Stomach (tissue), 8 donors: ENCODE measurements at regions not wholly inside any gene's neighbourhood (a gene's known extent, or its start where the extent isn't known, plus 50 kb on each side); places are given as distances from the start of the nearest gene placed in this dataset.

Experiments used
- DNase-seq, 2 donors: peaks; one replicate each; pipeline versions ENCODE4 v3.0.0 to v3.0.0-alpha.2; 2013 to 2019
- H3K27ac ChIP-seq, 5 donors: fragments of 200-600 bp in 4 of 5; sonication (generic) in 4 of 5; one replicate each; pipeline ENCODE4 v1.5.1; 2013 to 2019; ENCODE audit warnings: mild to moderate bottlenecking in 1 of 5, moderate library complexity in 1 of 5
- H3K27me3 ChIP-seq, 3 donors: fragments of 200-600 bp; sonication (generic); one replicate each; pipeline ENCODE4 v1.5.1; 2017 to 2019; ENCODE audit warnings: mixed run types in 1 of 3
- H3K36me3 ChIP-seq, 4 donors: fragments of 200-600 bp; sonication (generic); 1 replicate in 3 of 4; 2 replicates in 1 of 4; pipeline ENCODE4 v1.5.1; 2016 to 2019
- H3K4me1 ChIP-seq, 4 donors: fragments of 200-600 bp; sonication (generic); one replicate each; pipeline ENCODE4 v1.5.1; 2016 to 2019
- H3K4me3 ChIP-seq, 4 donors: fragments of 200-600 bp; sonication (generic) in 3 of 4; one replicate each; pipeline ENCODE4 v1.5.1; 2016 to 2019; ENCODE audit warnings: mild to moderate bottlenecking in 1 of 4
- H3K9me3 ChIP-seq, 4 donors: fragments of 200-600 bp; sonication (generic); one replicate each; pipeline ENCODE4 v1.5.1; 2016 to 2019
- CTCF ChIP-seq, 7 experiments: fragments of 450-650 bp in 4 of 7; fragments of 200-600 bp in 3 of 7; sonication (generic) in 3 of 7; IDR thresholded peaks; one replicate each; pipeline ENCODE4 v1.5.1; 2016 to 2019; ENCODE audit warnings: antibody characterized with exemption in 7 of 7, control low read depth in 2 of 7, mild to moderate bottlenecking in 1 of 7
- EP300 ChIP-seq: sonication (generic); formaldehyde crosslinking; IDR thresholded peaks from one replicate; pipeline ENCODE4 v1.6.1; 2017; ENCODE audit warnings: antibody characterized with exemption
- POLR2A ChIP-seq, 4 donors: fragments of 450-650 bp; IDR thresholded peaks; one replicate each; pipeline ENCODE4 v1.6.1; 2016; ENCODE audit warnings: antibody characterized with exemption in 4 of 4, control low read depth in 2 of 4, mild to moderate bottlenecking in 1 of 4, moderate library complexity in 1 of 4
- POLR2AphosphoS5 ChIP-seq, 3 donors: sonication (generic); formaldehyde crosslinking; IDR thresholded peaks; one replicate each; pipeline ENCODE4 v1.6.1; 2016; ENCODE audit warnings: antibody characterized with exemption in 3 of 3
- WGBS, 5 donors: extraction: QIAGEN DNeasy Blood & Tissue Kit in 3 of 5; methylation state at CpG; one replicate each; pipeline versions ENCODE4 v1.1.5 to v1.1.7; 2013 to 2018; 5-methylcytosine and 5-hydroxymethylcytosine counted together
- intact Hi-C: fragments of 100-400 bp; cut with DNase I; formaldehyde crosslinking; loops from one replicate; pipeline ENCODE4 v1.15.1; 2023; ENCODE audit warnings: low total_unique reads
- donor health status: healthy with polysubstance abuse.
- donor health status: Bipolar disorder and iron deficiency.
- donor health status: healthy.

DNA sequence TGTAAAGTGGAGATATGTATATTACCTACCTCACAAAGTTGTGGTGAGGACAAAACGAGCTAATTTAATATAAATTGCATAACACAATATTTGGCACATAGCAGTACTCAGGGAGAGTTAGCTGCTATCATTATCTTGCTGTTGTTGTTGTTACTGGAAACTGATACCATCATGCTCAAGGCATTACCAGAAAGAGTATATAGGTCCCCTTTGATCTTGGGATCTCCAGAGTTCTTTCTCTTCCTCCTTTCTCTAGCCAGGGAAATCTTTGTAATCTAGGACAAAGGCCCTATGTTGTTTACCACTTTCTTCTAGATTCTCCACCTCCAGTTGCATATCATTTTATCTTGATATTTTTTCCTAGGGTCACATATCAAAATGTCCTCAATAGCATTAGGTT, 114.8 kb upstream of the RASA1 start:
- peaks cover 0 to 4% (median 0%) of the 10 kb centered on the region in 3 donors for H3K27me3 ChIP-seq
- H3K27ac ChIP-seq = no peak overlapping the region
- 39 to 63% (median 41%) methylated on average over 1 of the region's 1 CpG for WGBS, 5 donors
- no peak for DNase-seq
- H3K4me1 ChIP-seq = no peaks in the 10 kb centered on the region
- no peak for TF ChIP-seq EP300
- no peak for TF ChIP-seq CTCF (IDR thresholded peaks at IDR 0.05)
- TF ChIP-seq POLR2A (IDR thresholded peaks at IDR 0.05) = no peak
- no peak for TF ChIP-seq POLR2AphosphoS5 (IDR thresholded peaks at IDR 0.05)
- H3K4me3 ChIP-seq = no peak overlapping the region
- peaks cover 0 to 10% (median 0%) of the 10 kb centered on the region in 4 donors for H3K9me3 ChIP-seq
- intact Hi-C loops = no loop called here
- no peaks in the 10 kb centered on the region for H3K36me3 ChIP-seq

DNA sequence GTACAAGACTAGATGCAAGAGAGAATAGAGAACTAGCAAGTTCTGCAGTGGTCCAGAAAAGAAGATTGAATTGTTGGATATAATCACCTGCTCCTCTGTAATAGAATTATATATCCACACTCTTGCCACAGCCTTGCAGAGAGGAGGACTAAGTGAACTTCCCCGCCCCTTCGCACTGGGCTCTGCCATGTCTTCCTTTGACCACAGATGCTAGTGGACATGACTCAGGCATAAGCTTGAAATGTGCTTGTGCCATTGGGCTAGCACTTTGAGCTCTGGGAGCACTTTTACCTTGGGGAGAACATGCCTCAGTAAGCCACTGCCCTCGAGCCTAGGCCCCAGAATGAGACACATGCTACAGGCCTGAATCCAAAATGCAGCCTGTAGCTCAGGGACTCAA, 113.5 kb upstream of the RASA1 start:
- TF ChIP-seq CTCF (IDR thresholded peaks at IDR 0.05) (no peak), EP300 (no peak), POLR2A (IDR thresholded peaks at IDR 0.05) (no peak), POLR2AphosphoS5 (IDR thresholded peaks at IDR 0.05) (no peak)

GRCh38 chr5:87155106-87155505, 112.6 kb upstream of the RASA1 start:
- intact Hi-C loops = no loop called here
- H3K9me3 ChIP-seq = no peaks in the 10 kb centered on the region
- no peak for TF ChIP-seq POLR2A (IDR thresholded peaks at IDR 0.05)
- no peaks in the 10 kb centered on the region for H3K4me1 ChIP-seq
- no peak overlapping the region for H3K27ac ChIP-seq
- H3K27me3 ChIP-seq = no peaks in the 10 kb centered on the region
- no peak overlapping the region for H3K4me3 ChIP-seq
- no peaks in the 10 kb centered on the region for H3K36me3 ChIP-seq
- WGBS, 5 donors = 86 to 94% (median 90%) methylated on average over 4 of the region's 4 CpGs
- DNase-seq = no peak

More for the DNA sequence above, 113.5 kb upstream of the RASA1 start:
- H3K9me3 ChIP-seq = peaks cover 0 to 7% (median 0%) of the 10 kb centered on the region in 4 donors
- H3K36me3 ChIP-seq = no peaks in the 10 kb centered on the region
- intact Hi-C loops = no loop called here
- 78 to 88% (median 86%) methylated on average over 3 of the region's 3 CpGs for WGBS, 5 donors
- H3K4me3 ChIP-seq = no peak overlapping the region
- DNase-seq = no peak
- peaks cover 0 to 1% (median 0%) of the 10 kb centered on the region in 3 donors for H3K27me3 ChIP-seq
- H3K27ac ChIP-seq = no peak overlapping the region
- no peaks in the 10 kb centered on the region for H3K4me1 ChIP-seq

- DNase-seq = no peak
- Histone ChIP-seq H3K27me3 (no peaks in the 10 kb centered on the region), H3K9me3 (no peaks in the 10 kb centered on the region), H3K4me1 (no peaks in the 10 kb centered on the region), H3K27ac (no peak overlapping the region), H3K4me3 (no peak overlapping the region), H3K36me3 (no peaks in the 10 kb centered on the region)
- intact Hi-C loops = no loop called here
- WGBS, 5 donors = 50 to 58% (median 56%) methylated on average over 2 of the region's 2 CpGs
- TF ChIP-seq POLR2AphosphoS5 (IDR thresholded peaks at IDR 0.05) (no peak), EP300 (no peak), POLR2A (IDR thresholded peaks at IDR 0.05) (no peak), CTCF (IDR thresholded peaks at IDR 0.05) (no peak)
Measured at GRCh38 chr5:87156631-87157030, 111.1 kb upstream of the RASA1 start.

- TF ChIP-seq POLR2AphosphoS5 (IDR thresholded peaks at IDR 0.05) = no peak
- no peak for TF ChIP-seq POLR2A (IDR thresholded peaks at IDR 0.05)
- TF ChIP-seq CTCF (IDR thresholded peaks at IDR 0.05) = no peak
- TF ChIP-seq EP300 = no peak
- intact Hi-C loops = no loop called here
- H3K27ac ChIP-seq = no peak overlapping the region
- no peak for DNase-seq
- H3K36me3 ChIP-seq = no peaks in the 10 kb centered on the region
- H3K27me3 ChIP-seq = no peaks in the 10 kb centered on the region
- 52 to 66% (median 60%) methylated on average over 2 of the region's 2 CpGs for WGBS, 5 donors
- H3K4me1 ChIP-seq = no peaks in the 10 kb centered on the region
- no peaks in the 10 kb centered on the region for H3K9me3 ChIP-seq
- H3K4me3 ChIP-seq = no peak overlapping the region
Measured at GRCh38 chr5:87164409-87164808, 103.3 kb upstream of the RASA1 start.
